A549 (cell line): ENCODE measurements at regions not wholly inside any gene's neighbourhood (a gene's known extent, or its start where the extent isn't known, plus 50 kb on each side); places are given as distances from the start of the nearest gene placed in this dataset.

Source experiments
- MAZ ChIP-seq: fragments of 150-350 bp; IDR thresholded peaks from 2 replicates; pipeline ENCODE4 v1.6.1; 2014; ENCODE audit warnings: antibody characterized with exemption, low read depth, low read length, borderline replicate concordance
- NR3C1 ChIP-seq: fragments of >200 bp; sonication (Bioruptor Twin); formaldehyde crosslinking; IDR thresholded peaks from 3 replicates; pipeline ENCODE4 v1.6.1; 2017
- TF ChIP-seq, protein P1 (sequence below): fragments of >200 bp; sonication (Bioruptor Twin); formaldehyde crosslinking; IDR thresholded peaks from 3 replicates; pipeline ENCODE4 v1.5.1; 2016

DNA sequence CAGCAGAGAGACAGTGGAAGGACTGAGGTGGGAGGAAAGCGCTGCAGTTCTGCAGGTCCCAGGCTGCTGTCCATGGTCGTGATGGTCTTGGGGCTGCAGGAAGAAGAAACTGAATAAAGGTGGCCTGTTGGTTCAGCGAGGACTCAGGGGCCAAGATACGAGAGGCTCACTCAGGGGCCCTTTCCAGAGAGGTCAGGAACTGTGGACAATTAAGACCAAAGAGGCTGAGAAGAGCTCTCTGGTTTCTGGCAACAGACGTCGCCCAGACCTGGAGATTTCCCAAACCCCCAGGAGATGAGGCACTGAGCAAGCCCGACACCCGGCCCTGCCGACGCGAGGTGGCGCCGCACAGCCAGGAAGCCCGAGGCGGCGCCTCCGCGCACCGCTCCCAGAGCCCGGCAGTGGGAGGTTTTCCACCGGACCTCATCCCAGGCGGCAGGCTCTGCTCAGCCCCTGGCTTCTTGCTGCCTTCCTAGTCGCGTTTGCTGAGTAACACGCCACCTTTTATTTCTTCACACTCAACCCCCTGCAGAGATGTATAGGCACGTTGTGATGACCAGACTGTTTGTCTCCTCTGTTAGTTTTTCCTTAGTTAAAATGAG is 56.4 kb upstream of the ARRDC4 start:
- TF ChIP-seq, protein P1, sequence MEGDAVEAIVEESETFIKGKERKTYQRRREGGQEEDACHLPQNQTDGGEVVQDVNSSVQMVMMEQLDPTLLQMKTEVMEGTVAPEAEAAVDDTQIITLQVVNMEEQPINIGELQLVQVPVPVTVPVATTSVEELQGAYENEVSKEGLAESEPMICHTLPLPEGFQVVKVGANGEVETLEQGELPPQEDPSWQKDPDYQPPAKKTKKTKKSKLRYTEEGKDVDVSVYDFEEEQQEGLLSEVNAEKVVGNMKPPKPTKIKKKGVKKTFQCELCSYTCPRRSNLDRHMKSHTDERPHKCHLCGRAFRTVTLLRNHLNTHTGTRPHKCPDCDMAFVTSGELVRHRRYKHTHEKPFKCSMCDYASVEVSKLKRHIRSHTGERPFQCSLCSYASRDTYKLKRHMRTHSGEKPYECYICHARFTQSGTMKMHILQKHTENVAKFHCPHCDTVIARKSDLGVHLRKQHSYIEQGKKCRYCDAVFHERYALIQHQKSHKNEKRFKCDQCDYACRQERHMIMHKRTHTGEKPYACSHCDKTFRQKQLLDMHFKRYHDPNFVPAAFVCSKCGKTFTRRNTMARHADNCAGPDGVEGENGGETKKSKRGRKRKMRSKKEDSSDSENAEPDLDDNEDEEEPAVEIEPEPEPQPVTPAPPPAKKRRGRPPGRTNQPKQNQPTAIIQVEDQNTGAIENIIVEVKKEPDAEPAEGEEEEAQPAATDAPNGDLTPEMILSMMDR = peak; percentile 67
- TF ChIP-seq MAZ = no peak
- no peak for TF ChIP-seq NR3C1
